NCI-H526 (cell line): ENCODE measurements at regions not wholly inside any gene's neighbourhood (a gene's known extent, or its start where the extent isn't known, plus 50 kb on each side); places are given as distances from the start of the nearest gene placed in this dataset.

ENCODE experiments used
- DNase-seq, 2 experiments: peaks; one replicate each; lab custom pipeline; 2025; lab: John Stamatoyannopoulos, UW

DNA sequence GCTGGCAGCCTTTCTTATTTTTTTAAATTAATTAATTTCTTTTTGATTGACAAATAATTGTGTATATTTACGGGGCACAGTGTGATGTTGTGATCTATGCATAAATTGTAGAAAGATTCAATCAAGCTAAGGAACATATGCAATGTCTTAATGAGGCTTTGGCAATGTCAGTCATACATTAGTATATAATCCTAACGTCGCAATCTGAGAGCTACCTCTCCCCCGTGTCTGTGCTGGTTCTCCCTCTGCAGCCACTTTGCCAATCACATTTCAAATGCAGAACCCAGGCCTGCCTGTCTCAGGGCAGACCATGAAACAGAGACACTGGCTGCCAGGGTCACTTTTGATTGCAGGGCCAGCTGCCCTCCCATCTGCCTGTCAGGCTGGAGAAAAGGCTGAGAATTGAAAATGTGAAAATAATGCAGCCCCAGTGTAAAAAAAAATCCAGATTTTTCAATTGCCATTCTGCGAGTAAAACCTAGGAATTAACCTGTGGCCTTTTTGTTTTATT is 56.3 kb downstream of the SLC24A2 start:
- DNase-seq, result no peak

DNA sequence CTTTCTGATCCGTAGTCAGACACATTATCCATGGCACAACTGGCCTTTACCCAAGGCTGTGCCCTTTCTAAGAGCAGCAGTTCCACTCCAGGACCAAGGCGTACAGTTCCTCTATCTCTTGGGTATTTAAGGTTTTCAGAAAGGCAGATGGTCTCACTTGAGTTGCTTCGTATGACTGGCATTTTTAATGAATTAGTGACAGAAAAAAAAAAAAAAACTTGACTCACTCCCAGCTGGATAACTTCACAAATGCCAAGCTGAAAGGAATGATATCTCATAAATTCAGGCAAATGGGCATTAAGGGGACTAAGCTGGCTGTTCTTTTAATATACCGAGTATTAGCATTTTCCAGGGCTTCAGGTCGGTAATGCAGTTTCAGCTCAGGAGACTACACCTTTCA is 60.7 kb downstream of the SLC24A2 start:
- DNase-seq, result no peak

DNA sequence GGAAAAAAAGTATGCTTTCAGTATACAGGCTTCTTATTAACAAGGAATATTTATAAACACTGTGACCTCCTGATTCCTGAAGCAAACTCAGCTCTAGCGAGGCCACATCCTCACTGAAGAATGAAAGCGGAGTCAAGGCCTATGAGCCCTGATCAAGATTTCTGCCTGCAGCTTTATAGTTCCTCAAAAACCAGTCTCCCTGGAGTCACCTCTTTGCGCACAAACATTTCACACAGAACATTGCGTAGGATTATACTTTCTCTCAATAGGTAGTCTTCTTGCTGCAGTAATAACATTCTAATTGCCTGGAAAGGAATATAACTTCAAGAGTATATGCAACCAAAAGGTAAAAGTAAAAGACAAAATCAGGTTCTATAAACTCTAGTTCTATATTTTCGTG is 62.9 kb downstream of the SLC24A2 start:
- DNase-seq, result no peak

DNA sequence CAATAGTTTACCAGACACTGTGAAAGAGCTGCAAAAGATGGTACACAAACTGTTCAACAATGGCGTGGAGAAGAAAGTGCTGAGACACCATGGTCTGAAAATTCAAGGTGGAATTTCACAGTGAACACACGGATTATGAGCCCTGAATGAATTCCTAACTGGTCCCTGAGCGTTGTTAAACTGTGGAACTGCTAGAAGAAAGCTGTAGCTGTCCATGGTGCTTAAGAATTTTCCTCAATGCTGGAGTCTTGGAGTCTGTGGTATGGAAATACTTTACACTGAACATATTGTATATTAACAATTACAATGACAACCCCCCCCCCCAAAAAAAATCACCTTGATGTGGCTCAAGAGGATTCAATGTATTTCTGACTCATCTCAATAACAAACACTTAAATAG is 68.5 kb downstream of the SLC24A2 start:
- no peak for DNase-seq

- DNase-seq, result no peak
Observed at GRCh38 chr9:19703702-19704101, 85.1 kb downstream of the SLC24A2 start.

DNA sequence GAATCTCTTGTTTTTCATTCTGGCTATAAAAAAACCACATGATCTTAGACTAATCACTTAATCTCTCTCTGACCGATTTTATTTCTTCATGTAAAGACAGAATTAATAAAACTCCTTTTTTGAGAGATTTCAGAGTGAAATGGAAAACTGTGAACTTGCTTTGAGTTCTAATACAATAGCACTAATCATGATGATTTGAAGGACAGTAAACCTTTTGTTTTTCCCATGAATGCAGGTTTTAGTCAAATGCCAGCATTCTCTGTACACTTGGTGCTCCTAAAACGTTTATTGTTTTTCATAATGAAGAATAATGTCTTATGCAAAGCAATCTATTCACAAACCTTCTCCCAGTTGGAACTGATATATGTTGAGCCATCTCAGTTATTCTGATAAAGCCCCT is 86.8 kb downstream of the SLC24A2 start:
- DNase-seq, result no peak

DNA sequence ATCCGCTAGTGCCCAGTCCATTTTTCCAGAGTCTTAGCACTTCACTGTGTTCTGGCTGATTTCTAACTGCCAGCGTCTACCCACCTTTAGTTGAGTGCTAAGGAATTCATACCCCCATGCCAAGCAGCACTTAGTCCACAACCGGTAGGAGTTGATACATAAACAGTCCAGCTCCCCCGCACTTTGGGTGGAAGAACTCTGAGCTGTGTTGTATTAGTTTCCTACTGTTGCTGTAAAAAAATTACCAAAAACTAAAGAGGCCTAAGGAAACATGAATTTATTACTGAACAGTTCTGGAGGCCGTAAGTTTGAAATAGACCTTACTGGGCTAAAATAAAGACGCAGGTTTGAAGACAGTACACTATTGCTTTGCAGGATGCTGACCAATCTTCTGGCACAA is 87.6 kb downstream of the SLC24A2 start:
- DNase-seq, result no peak

GRCh38 chr9:19700699-19701098 is 88.1 kb downstream of the SLC24A2 start:
- no peak for DNase-seq

- DNase-seq, result no peak
Observed at GRCh38 chr9:19699756-19700155, 89.1 kb downstream of the SLC24A2 start.

DNA sequence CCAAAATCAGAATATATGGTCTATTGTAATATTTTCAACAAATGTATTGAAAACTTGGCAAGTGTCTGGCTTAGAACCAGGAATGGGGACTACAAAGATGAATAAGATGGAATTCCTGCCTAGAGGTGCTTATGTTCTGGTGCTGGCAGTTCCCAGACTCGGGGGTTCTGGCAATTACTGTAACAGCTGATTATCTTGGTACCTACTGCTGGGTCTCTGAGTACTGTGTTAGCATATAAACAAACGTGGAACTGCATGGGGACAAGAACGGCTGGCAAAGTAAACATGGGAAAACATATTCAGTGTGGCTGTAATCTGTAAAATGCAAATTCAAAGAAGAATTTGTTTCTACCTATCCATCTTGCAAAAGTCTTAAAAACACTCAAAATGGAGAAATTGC is 89.9 kb downstream of the SLC24A2 start:
- no peak for DNase-seq

GRCh38 chr9:19694601-19695000 is 94.2 kb downstream of the SLC24A2 start:
- no peak for DNase-seq

DNA sequence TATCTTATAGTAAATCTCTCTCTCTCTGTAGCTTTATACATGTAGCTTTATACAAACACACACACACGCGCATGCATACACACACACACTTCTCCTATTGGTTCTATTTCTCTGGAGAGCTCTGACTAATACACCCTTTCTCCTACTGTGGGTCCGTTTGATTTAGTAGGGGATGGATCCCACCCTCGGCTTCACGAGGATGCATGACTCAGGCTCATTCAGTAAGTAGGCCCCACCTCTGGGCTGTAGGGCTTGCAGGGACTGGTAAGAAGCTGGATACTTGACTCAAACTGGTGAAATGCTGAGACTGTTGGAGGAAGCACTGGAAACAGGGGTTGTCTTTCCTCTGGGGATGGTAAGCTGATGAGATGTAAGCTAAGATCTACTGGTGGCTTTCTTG is 98.7 kb downstream of the SLC24A2 start:
- DNase-seq, result no peak

- no peak for DNase-seq
Observed at GRCh38 chr9:19689328-19690101, 99.3 kb downstream of the SLC24A2 start.

GRCh38 chr9:19683715-19684114 is 105.1 kb downstream of the SLC24A2 start:
- no peak for DNase-seq

- no peak for DNase-seq
Observed at GRCh38 chr9:19682397-19682796, 106.4 kb downstream of the SLC24A2 start.

DNA sequence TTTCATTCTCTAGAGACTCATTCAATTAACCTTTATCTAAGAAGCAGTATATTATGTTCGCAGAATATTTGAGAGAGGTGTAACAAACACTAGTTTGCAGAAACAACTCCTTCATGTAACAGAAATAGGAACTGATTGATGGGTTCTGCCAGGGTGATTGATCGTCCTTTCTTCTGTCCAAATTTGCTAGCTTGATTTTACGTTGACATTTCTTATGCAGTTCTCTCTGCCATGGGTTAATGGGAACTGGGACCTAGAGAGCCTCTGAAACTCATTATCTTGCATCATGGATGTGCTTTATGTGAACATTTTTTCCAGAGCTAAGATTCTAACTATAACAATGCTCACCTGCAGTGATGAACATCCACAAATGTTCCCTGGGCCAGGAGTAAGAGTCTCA is 107.0 kb downstream of the SLC24A2 start:
- DNase-seq, result no peak

DNA sequence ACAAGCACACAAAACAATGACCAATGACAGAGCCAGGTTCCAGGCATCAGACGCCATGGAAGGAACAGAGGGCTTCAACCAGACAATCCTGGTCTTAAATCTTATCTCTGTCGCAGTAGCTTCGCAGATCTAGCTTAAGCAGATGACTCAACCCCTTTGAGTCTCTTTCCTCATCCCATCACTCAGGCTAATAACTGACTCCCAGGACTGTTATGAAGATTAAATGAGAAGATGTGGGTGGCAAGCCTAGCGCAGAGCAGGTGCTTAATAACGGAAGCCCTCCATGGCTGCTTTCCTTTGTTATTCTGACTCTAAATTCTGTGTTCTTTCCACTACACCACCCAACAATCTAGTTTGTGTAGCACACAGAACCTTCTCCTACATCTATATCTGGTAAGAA is 110.9 kb downstream of the SLC24A2 start:
- no peak for DNase-seq

GRCh38 chr9:19675492-19675891 is 113.3 kb downstream of the SLC24A2 start:
- no peak for DNase-seq

- DNase-seq, result no peak
Observed at GRCh38 chr9:19666575-19666974, 122.3 kb downstream of the SLC24A2 start.

DNA sequence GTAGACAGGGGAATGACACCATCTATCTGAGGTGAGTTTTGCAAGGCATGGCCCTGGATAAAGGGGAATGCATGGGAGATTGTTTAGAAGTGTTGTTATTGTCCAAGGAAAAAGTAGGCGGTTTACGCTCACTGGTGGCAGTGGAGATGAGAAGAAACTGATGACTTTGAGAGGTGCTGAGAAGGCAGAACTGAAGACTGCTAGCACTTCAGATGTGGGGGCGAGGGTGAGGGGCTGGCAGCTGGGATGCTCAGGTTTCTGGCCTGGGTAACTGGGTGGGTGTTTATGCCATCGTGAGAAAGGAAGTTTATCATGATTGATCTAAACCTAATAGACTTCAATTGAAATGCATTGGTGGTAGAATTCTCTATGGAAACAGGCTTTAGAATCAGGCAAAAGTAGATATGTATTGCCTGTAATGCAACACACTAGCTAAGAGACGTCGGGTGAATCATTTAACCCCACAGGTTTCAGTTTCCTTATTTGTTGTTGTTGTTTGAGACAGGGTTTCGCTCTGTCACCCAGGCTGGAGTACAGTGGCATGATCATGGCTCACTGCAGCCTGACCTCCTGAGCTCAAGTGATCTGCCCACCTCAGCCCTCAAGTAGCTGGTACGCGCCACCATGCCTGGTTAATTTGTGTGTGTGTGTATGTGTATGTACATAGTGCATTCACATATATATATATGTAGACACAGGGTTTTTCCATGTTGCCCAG is 123.5 kb downstream of the SLC24A2 start:
- no peak for DNase-seq

- no peak for DNase-seq
Observed at GRCh38 chr9:19663570-19663969, 125.3 kb downstream of the SLC24A2 start.

DNA sequence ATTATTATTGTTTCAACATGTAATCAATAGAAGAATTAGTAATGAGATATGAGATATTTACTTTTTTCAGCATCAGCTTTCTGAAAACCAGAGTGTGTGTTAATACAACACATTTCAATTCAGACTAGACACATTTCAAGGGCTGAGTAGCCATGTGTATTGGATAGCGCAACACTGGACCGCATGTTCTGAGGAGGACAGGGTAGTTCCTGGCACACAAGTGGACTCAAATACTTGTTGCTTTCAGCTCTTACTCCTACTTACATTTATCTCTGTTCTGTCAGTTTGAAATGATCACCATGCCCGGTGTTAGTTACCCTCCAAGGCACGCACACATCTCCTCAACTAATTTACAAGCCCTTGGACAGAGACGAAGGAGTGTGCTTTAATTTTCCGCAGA is 126.6 kb downstream of the SLC24A2 start:
- DNase-seq, result no peak

DNA sequence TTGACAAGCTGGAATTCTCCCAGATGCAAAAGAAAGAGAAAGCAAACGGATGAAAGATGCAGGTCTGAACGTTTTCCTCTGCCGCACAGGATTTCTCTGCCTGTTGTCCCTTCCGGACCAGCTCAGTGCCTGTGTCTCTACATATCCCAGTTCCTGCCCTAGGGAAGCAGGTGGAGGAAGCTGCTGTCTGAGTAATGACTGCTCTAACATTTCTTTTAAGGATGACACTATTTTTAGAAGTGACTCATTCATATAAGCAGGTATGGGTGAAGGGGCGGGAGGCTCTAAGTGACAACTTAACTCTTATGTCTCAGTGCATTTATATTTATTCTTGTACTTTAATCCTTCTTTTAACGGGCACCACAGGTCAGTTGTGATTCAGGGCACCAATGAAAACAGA is 128.8 kb downstream of the SLC24A2 start:
- no peak for DNase-seq

- no peak for DNase-seq
Observed at GRCh38 chr9:19656704-19657103, 132.1 kb downstream of the SLC24A2 start.
